HCT116 (cell line): ENCODE measurements at regions not wholly inside any gene's neighbourhood (a gene's known extent, or its start where the extent isn't known, plus 50 kb on each side); places are given as distances from the start of the nearest gene placed in this dataset.
"Not testable (repeated sequence)": the region's sequence is repeated elsewhere in the genome, so short reads cannot be mapped to it uniquely, and the experiment has no call there.

ENCODE experiments used
- ATAC-seq: fragments of 200-7000 bp; cut with Tn5 transposase; 2 replicates; pipeline ENCODE4 v1.9.1; 2020; ENCODE audit warnings: mild to moderate bottlenecking, moderate library complexity
- BruUV-seq: library from RNA; stranded (reverse); fragments of 400-500 nt; replicated peaks from 2 replicates; lab custom pipeline; 2021; lab: Mats Ljungman, UMichigan
- CTCF ChIA-PET: fragments of 300-600 bp; sonication (Branson Sonifier 250); formaldehyde crosslinking; loops from one replicate; lab custom pipeline; 2021; ENCODE audit warnings: antibody characterized with exemption; lab: Charles Lee
- POLR2A ChIA-PET: fragments of 300-600, 350-600 bp; sonication (Branson Sonifier 250); formaldehyde crosslinking; loops from one replicate; lab custom pipeline; 2021; ENCODE audit warnings: antibody characterized with exemption; lab: Charles Lee
- RAD21 ChIA-PET, 2 experiments: fragments of 300-600 bp; sonication (Branson Sonifier 250); formaldehyde crosslinking; loops; one replicate each; lab custom pipeline; 2023; ENCODE audit warnings: low total read pairs in 2 of 2; ENCODE audit not compliant: uncharacterized antibody in 2 of 2, unreplicated experiment in 2 of 2, low non-redundant PET in 1 of 2; lab: Charles Lee
- DNase-seq: peaks from one replicate; pipeline ENCODE4 v3.0.0-alpha.2; 2010; ENCODE audit warnings: low read depth, low spot score
- H2AFZ ChIP-seq: fragments of 200-600 bp; shearing (Covaris generic), sonication (generic); 2 replicates; pipeline ENCODE4 v1.6.1; 2017; ENCODE audit warnings: low read depth, mixed run types, mixed read lengths, antibody characterized with exemption, low read length; ENCODE audit not compliant: poor library complexity, severe bottlenecking
- H3K27ac ChIP-seq: 2 replicates; pipeline ENCODE4 v1.5.1; 2012; ENCODE audit warnings: low read depth, low read length
- H3K27me3 ChIP-seq: fragments of 200-600 bp; sonication (generic); 2 replicates; pipeline ENCODE4 v1.6.1; 2016; ENCODE audit warnings: mixed run types, low read length, mixed read lengths; ENCODE audit not compliant: insufficient read depth
- H3K36me3 ChIP-seq, 2 experiments: fragments of 200-500 bp in 1 of 2; fragments of 200-600 bp in 1 of 2; sonication (Bioruptor generic) in 1 of 2; sonication (generic) in 1 of 2; 2 replicates each; pipeline versions ENCODE4 v1.5.1 to v1.6.1; 2014 to 2016; ENCODE audit warnings: low read length in 2 of 2, inconsistent platforms in 1 of 2, mixed read lengths in 1 of 2, mixed run types in 1 of 2; ENCODE audit not compliant: insufficient read depth in 2 of 2, control insufficient read depth in 1 of 2
- H3K4me1 ChIP-seq, 2 experiments: fragments of 200-600 bp in 1 of 2; sonication (generic) in 1 of 2; 2 replicates each; pipeline versions ENCODE4 v1.5.1 to v1.6.1; 2012 to 2017; ENCODE audit warnings: low read length in 2 of 2, inconsistent platforms in 1 of 2, mild to moderate bottlenecking in 1 of 2, mixed read lengths in 1 of 2, mixed run types in 1 of 2, moderate library complexity in 1 of 2; ENCODE audit not compliant: insufficient read depth in 2 of 2, control insufficient read depth in 1 of 2
- H3K4me2 ChIP-seq: fragments of 200-600 bp; sonication (generic); 2 replicates; pipeline ENCODE4 v1.6.1; 2017; ENCODE audit warnings: mixed run types, low read length, mixed read lengths
- H3K4me3 ChIP-seq, 2 experiments: fragments of 200-600 bp in 1 of 2; sonication (generic) in 1 of 2; replicated peaks in 1 of 2; 2 replicates each; pipeline ENCODE4 v1.5.1; 2011 to 2016; ENCODE audit warnings: low read length in 2 of 2, control low read depth in 1 of 2, low read depth in 1 of 2, mild to moderate bottlenecking in 1 of 2, mixed read lengths in 1 of 2, mixed run types in 1 of 2
- H3K79me2 ChIP-seq: fragments of 200-600 bp; sonication (generic); 2 replicates; pipeline ENCODE4 v1.6.1; 2017; ENCODE audit warnings: mild to moderate bottlenecking, mixed run types, low read length, moderate library complexity, mixed read lengths; ENCODE audit not compliant: insufficient read depth
- H3K9ac ChIP-seq: fragments of 200-600 bp; sonication (generic); 2 replicates; pipeline ENCODE4 v1.6.1; 2016; ENCODE audit warnings: low read length, mixed read lengths
- H3K9me2 ChIP-seq: fragments of 200-600 bp; sonication (generic), shearing (Covaris generic); 2 replicates; pipeline ENCODE4 v1.6.1; 2017; ENCODE audit warnings: mixed run types, mild to moderate bottlenecking, moderate library complexity; ENCODE audit not compliant: insufficient read depth
- H3K9me3 ChIP-seq, 2 experiments: fragments of 200-500 bp in 1 of 2; fragments of 200-600 bp in 1 of 2; sonication (Bioruptor generic) in 1 of 2; sonication (generic) in 1 of 2; 2 replicates each; pipeline ENCODE4 v1.6.1; 2014 to 2017; ENCODE audit warnings: low read length in 2 of 2, mixed read lengths in 2 of 2, inconsistent platforms in 1 of 2, low read depth in 1 of 2, mild to moderate bottlenecking in 1 of 2, mixed run types in 1 of 2, moderate library complexity in 1 of 2; ENCODE audit not compliant: control insufficient read depth in 1 of 2, insufficient read depth in 1 of 2
- H4K20me1 ChIP-seq: fragments of 200-600 bp; sonication (generic), shearing (Covaris generic); 2 replicates; pipeline ENCODE4 v1.6.1; 2017; ENCODE audit warnings: mixed run types, mild to moderate bottlenecking, moderate library complexity; ENCODE audit not compliant: insufficient read depth
- ATF3 ChIP-seq: IDR thresholded peaks from 2 replicates; pipeline ENCODE4 v1.6.1; 2012
- ELF1 ChIP-seq: IDR thresholded peaks from 2 replicates; pipeline ENCODE4 v1.6.1; 2012; ENCODE audit warnings: low read depth, borderline replicate concordance
- EZH2phosphoT487 ChIP-seq: fragments of 200-600 bp; IDR thresholded peaks from 2 replicates; pipeline ENCODE4 v1.6.1; 2018; ENCODE audit warnings: antibody characterized with exemption, borderline replicate concordance
- MAX ChIP-seq: IDR thresholded peaks from 2 replicates; pipeline ENCODE4 v1.6.1; 2012
- POLR2A ChIP-seq: IDR thresholded peaks from 2 replicates; pipeline ENCODE4 v1.7.0; 2011; ENCODE audit warnings: borderline replicate concordance; ENCODE audit not compliant: insufficient read depth, insufficient read length; ENCODE audit errors: extremely low read depth
- REST ChIP-seq: IDR thresholded peaks from 2 replicates; pipeline ENCODE4 v1.6.1; 2012; ENCODE audit warnings: low read depth
- SP1 ChIP-seq: IDR thresholded peaks from 2 replicates; pipeline ENCODE4 v1.6.1; 2012; ENCODE audit warnings: low read depth
- SRF ChIP-seq: IDR thresholded peaks from 2 replicates; pipeline ENCODE4 v1.6.1; 2012; ENCODE audit warnings: low read depth
- TCF7L2 ChIP-seq: IDR thresholded peaks from 2 replicates; pipeline ENCODE4 v1.7.0; 2011; ENCODE audit warnings: borderline replicate concordance, inconsistent platforms; ENCODE audit not compliant: insufficient read depth, insufficient read length; ENCODE audit errors: extremely low read depth
- YY1 ChIP-seq: IDR thresholded peaks from 2 replicates; pipeline ENCODE4 v1.6.1; 2011; ENCODE audit warnings: low read length, low read depth, moderate library complexity, mild to moderate bottlenecking; ENCODE audit not compliant: insufficient replicate concordance; ENCODE audit errors: extremely low read depth
- ZBTB33 ChIP-seq: IDR thresholded peaks from 2 replicates; pipeline ENCODE4 v1.6.1; 2011; ENCODE audit warnings: mild to moderate bottlenecking, low read length, moderate library complexity; ENCODE audit not compliant: insufficient replicate concordance; ENCODE audit errors: extremely low read depth
- ZFX ChIP-seq: fragments of 450-650 bp; IDR thresholded peaks from 2 replicates; pipeline ENCODE4 v1.6.1; 2017
- intact Hi-C: fragments of 100-400 bp; cut with micrococcal nuclease; formaldehyde crosslinking; loops from 2 replicates; pipeline ENCODE4 v1.10.0; 2022

GRCh38 chr4:15337168-15337657 lies 90.6 kb upstream of the C1QTNF7 start:
- H3K9me2 ChIP-seq, H3K4me3 ChIP-seq, POLR2A ChIA-PET, H4K20me1 ChIP-seq, BruUV-seq, H3K4me1 ChIP-seq, H3K36me3 ChIP-seq, H3K4me2 ChIP-seq, H3K9me3 ChIP-seq, CTCF ChIA-PET, ATAC-seq, H3K27ac ChIP-seq, RAD21 ChIA-PET, DNase-seq, H2AFZ ChIP-seq, intact Hi-C loops, H3K79me2 ChIP-seq, H3K9ac ChIP-seq: not testable (repeated sequence)
- H3K27me3 ChIP-seq: peaks cover 18% of the 10 kb centered on the region; the same call in 1 of the 2 replicates

GRCh38 chr4:15339737-15340136 lies 88.1 kb upstream of the C1QTNF7 start:
- DNase-seq: no peak
- no peak overlapping the region for H3K27ac ChIP-seq
- no peak overlapping the region for H3K4me2 ChIP-seq
- no peak for ATAC-seq
- BruUV-seq: no TSS peak
- no peaks in the 10 kb centered on the region for H3K9me2 ChIP-seq
- ChIA-PET RAD21 (no interaction called here), CTCF (no interaction called here), POLR2A (no interaction called here)
- peaks cover 18% of the 10 kb centered on the region; the same call in 1 of the 2 replicates for H3K27me3 ChIP-seq
- no peak overlapping the region for H3K9ac ChIP-seq
- TF ChIP-seq MAX: no peak
- no peak for TF ChIP-seq ZBTB33
- no peak for TF ChIP-seq ZFX
- no peak for TF ChIP-seq POLR2A
- TF ChIP-seq SP1: no peak
- TF ChIP-seq TCF7L2: no peak
- no peak for TF ChIP-seq REST
- no peak for TF ChIP-seq ELF1
- no peak for TF ChIP-seq SRF
- no peak for TF ChIP-seq YY1
- TF ChIP-seq ATF3: no peak
- TF ChIP-seq EZH2phosphoT487: no peak
- intact Hi-C loops: no loop called here
- no peaks in the 10 kb centered on the region for H3K9me3 ChIP-seq
- no peaks in the 10 kb centered on the region for H3K79me2 ChIP-seq
- H3K4me3 ChIP-seq: no peak overlapping the region
- no peaks in the 10 kb centered on the region for H3K36me3 ChIP-seq
- peaks cover 0 to 6% of the 10 kb centered on the region in 2 experiments; a peak in 1 of 4 replicates for H3K4me1 ChIP-seq
- H2AFZ ChIP-seq: no peak overlapping the region
- H4K20me1 ChIP-seq: no peaks in the 10 kb centered on the region
